ENCODE measurements at regions not wholly inside any gene's neighbourhood (a gene's known extent, or its start where the extent isn't known, plus 50 kb on each side); places are given as distances from the start of the nearest gene placed in this dataset.

- Mint-ChIP-seq H3K9me3 (ENCODE audit: unreplicated experiment) (no peaks in the 10 kb centered on the region), H3K36me3 (ENCODE audit: low read depth, unreplicated experiment) (no peaks in the 10 kb centered on the region)
These were observed 1001.9 kb upstream of the SORCS1 start for GRCh38 chr10:108166401-108166800.

DNA sequence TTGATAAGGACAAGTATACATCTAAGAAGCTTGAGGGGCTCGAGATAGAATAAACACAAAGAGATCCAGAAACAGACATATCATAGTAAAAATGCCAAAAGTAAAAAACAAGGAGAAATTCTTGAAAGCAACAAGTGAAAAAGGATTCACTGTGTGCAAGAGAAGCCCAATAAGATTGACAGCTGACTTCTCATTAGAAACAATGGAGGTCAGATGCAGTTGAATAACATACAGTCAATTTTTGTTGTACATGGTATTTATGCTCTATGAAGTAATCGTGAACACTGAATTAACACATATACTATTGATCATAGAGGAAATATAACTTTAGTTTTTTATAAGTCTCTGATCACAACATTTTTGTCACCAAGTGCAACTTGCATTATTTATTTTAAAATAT, 982.8 kb upstream of the SORCS1 start:
- no peak overlapping the region for H3K4me3 Mint-ChIP-seq (ENCODE audit: unreplicated experiment)
- no peaks in the 10 kb centered on the region for H3K4me1 Mint-ChIP-seq (ENCODE audit: unreplicated experiment)
- DNase-seq (ENCODE audit: low spot score) = no peak
- H3K36me3 Mint-ChIP-seq (ENCODE audit: low read depth, unreplicated experiment) = no peaks in the 10 kb centered on the region
- H3K27me3 Mint-ChIP-seq (ENCODE audit: unreplicated experiment) = peaks cover 2% of the 10 kb centered on the region
- no peak overlapping the region for H3K27ac Mint-ChIP-seq (ENCODE audit: unreplicated experiment)
- TF ChIP-seq CTCF (IDR thresholded peaks at IDR 0.05; ENCODE audit: unreplicated experiment) = no peak
- no peaks in the 10 kb centered on the region for H3K9me3 Mint-ChIP-seq (ENCODE audit: unreplicated experiment)

More at GRCh38 chr10:108166401-108166800, 1001.9 kb upstream of the SORCS1 start:
- no peak overlapping the region for H3K27ac Mint-ChIP-seq (ENCODE audit: unreplicated experiment)
- no peaks in the 10 kb centered on the region for H3K27me3 Mint-ChIP-seq (ENCODE audit: unreplicated experiment)
- no peaks in the 10 kb centered on the region for H3K4me1 Mint-ChIP-seq (ENCODE audit: unreplicated experiment)
- no peak overlapping the region for H3K4me3 Mint-ChIP-seq (ENCODE audit: unreplicated experiment)
- no peak for DNase-seq (ENCODE audit: low spot score)
- no peak for TF ChIP-seq CTCF (IDR thresholded peaks at IDR 0.05; ENCODE audit: unreplicated experiment)

DNA sequence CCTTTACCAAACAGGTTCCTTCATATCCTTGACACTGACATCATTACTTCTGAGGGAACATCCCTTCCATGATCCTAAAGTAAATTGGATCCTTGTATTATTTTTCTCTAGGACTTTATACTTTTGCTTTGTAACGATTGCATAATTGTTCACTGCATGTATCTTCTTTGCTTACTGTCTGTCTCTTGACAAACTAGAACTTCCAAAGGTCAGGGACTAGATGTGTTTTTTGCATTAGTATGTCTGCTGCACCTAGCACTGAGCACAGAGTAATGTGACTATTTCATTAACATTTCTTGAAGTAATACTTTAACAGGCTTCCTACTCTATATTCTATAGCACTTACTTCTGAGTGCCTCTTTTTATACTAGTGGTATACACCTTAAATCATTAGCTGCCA, 976.6 kb upstream of the SORCS1 start:
- no peak for TF ChIP-seq CTCF (IDR thresholded peaks at IDR 0.05; ENCODE audit: unreplicated experiment)
- Mint-ChIP-seq H3K4me3 (ENCODE audit: unreplicated experiment) (no peak overlapping the region), H3K27me3 (ENCODE audit: unreplicated experiment) (peaks cover 2% of the 10 kb centered on the region), H3K4me1 (ENCODE audit: unreplicated experiment) (no peaks in the 10 kb centered on the region), H3K27ac (ENCODE audit: unreplicated experiment) (no peak overlapping the region), H3K9me3 (ENCODE audit: unreplicated experiment) (no peaks in the 10 kb centered on the region), H3K36me3 (ENCODE audit: low read depth, unreplicated experiment) (no peaks in the 10 kb centered on the region)
- no peak for DNase-seq (ENCODE audit: low spot score)

GRCh38 chr10:108132303-108132702, 967.8 kb upstream of the SORCS1 start:
- no peaks in the 10 kb centered on the region for H3K36me3 Mint-ChIP-seq (ENCODE audit: low read depth, unreplicated experiment)
- DNase-seq (ENCODE audit: low spot score) = no peak
- H3K27ac Mint-ChIP-seq (ENCODE audit: unreplicated experiment) = no peak overlapping the region
- H3K27me3 Mint-ChIP-seq (ENCODE audit: unreplicated experiment) = no peaks in the 10 kb centered on the region
- H3K9me3 Mint-ChIP-seq (ENCODE audit: unreplicated experiment) = no peaks in the 10 kb centered on the region
- no peaks in the 10 kb centered on the region for H3K4me1 Mint-ChIP-seq (ENCODE audit: unreplicated experiment)
- H3K4me3 Mint-ChIP-seq (ENCODE audit: unreplicated experiment) = no peak overlapping the region
- no peak for TF ChIP-seq CTCF (IDR thresholded peaks at IDR 0.05; ENCODE audit: unreplicated experiment)

GRCh38 chr10:108130575-108130974, 966.1 kb upstream of the SORCS1 start:
- TF ChIP-seq CTCF (IDR thresholded peaks at IDR 0.05; ENCODE audit: unreplicated experiment) = no peak
- no peaks in the 10 kb centered on the region for H3K9me3 Mint-ChIP-seq (ENCODE audit: unreplicated experiment)

More at GRCh38 chr10:108130575-108130974, 966.1 kb upstream of the SORCS1 start:
- Mint-ChIP-seq H3K4me1 (ENCODE audit: unreplicated experiment) (no peaks in the 10 kb centered on the region), H3K36me3 (ENCODE audit: low read depth, unreplicated experiment) (no peaks in the 10 kb centered on the region), H3K4me3 (ENCODE audit: unreplicated experiment) (no peak overlapping the region), H3K27ac (ENCODE audit: unreplicated experiment) (no peak overlapping the region), H3K27me3 (ENCODE audit: unreplicated experiment) (no peaks in the 10 kb centered on the region)
- DNase-seq (ENCODE audit: low spot score) = no peak

All from endothelial cell (in vitro differentiated cells).